SU-DHL-6 (cell line): ENCODE measurements at regions not wholly inside any gene's neighbourhood (a gene's known extent, or its start where the extent isn't known, plus 50 kb on each side); places are given as distances from the start of the nearest gene placed in this dataset.

Experiments used
- H2AFZ ChIP-seq: fragments of 200-600 bp; sonication (generic); 2 replicates; pipeline ENCODE4 v1.6.1; 2014; ENCODE audit warnings: low read depth, mild to moderate bottlenecking, moderate library complexity, mixed read lengths, antibody characterized with exemption, low read length; ENCODE audit not compliant: severe bottlenecking
- H3F3A ChIP-seq: fragments of 200-600 bp; shearing (Covaris generic); 2 replicates; pipeline ENCODE4 v1.6.0; 2016; ENCODE audit warnings: antibody characterized with exemption, mild to moderate bottlenecking; ENCODE audit not compliant: insufficient read depth
- H3K27ac ChIP-seq: fragments of 200-600 bp; sonication (generic); 2 replicates; pipeline ENCODE4 v1.5.1; 2016; ENCODE audit warnings: low read depth, mild to moderate bottlenecking, low read length, moderate library complexity, mixed read lengths
- H3K27me3 ChIP-seq: fragments of 200-600 bp; sonication (generic), shearing (Covaris generic); 2 replicates; pipeline ENCODE4 v1.6.0; 2014; ENCODE audit warnings: mild to moderate bottlenecking, low read length
- H3K36me3 ChIP-seq: fragments of 200-600 bp; sonication (generic); 2 replicates; pipeline ENCODE4 v1.6.1; 2014; ENCODE audit warnings: mild to moderate bottlenecking, low read length, mixed read lengths
- H3K4me2 ChIP-seq: fragments of 300-600, 200-600 bp; shearing (Covaris generic), sonication (generic); 2 replicates; pipeline ENCODE4 v1.6.0; 2014; ENCODE audit warnings: low read length, low read depth, mild to moderate bottlenecking; ENCODE audit not compliant: poor library complexity, severe bottlenecking
- H3K4me3 ChIP-seq: fragments of 200-600 bp; sonication (generic); 2 replicates; pipeline ENCODE4 v1.5.1; 2014; ENCODE audit warnings: antibody characterized with exemption, low read length, mild to moderate bottlenecking, mixed read lengths; ENCODE audit not compliant: insufficient read depth, poor library complexity, severe bottlenecking
- H3K79me2 ChIP-seq: fragments of 200-600 bp; sonication (generic); 2 replicates; pipeline ENCODE4 v1.6.1; 2014; ENCODE audit warnings: mild to moderate bottlenecking, low read length, moderate library complexity; ENCODE audit not compliant: insufficient read depth
- H3K9ac ChIP-seq: fragments of 200-600 bp; sonication (generic); 2 replicates; pipeline ENCODE4 v1.7.0; 2014; ENCODE audit warnings: mild to moderate bottlenecking, low read length
- H3K9me2 ChIP-seq: fragments of 200-600 bp; sonication (generic); replicated peaks from 2 replicates; pipeline ENCODE4 v1.6.1; 2014; ENCODE audit warnings: low read length; ENCODE audit not compliant: insufficient read depth
- H3K9me3 ChIP-seq: fragments of 200-600 bp; sonication (generic); 2 replicates; pipeline ENCODE4 v1.6.1; 2014; ENCODE audit warnings: low read length, mixed read lengths; ENCODE audit not compliant: insufficient read depth
- H4K20me1 ChIP-seq: fragments of 200-600 bp; sonication (generic); 2 replicates; pipeline ENCODE4 v1.6.1; 2014; ENCODE audit warnings: low read depth, mild to moderate bottlenecking, antibody characterized with exemption, low read length, moderate library complexity, mixed read lengths
- CTCF ChIP-seq: fragments of 200-600 bp; sonication (generic); IDR thresholded peaks from one replicate; pipeline ENCODE4 v1.5.1; 2017; ENCODE audit warnings: antibody characterized with exemption, mild to moderate bottlenecking, low read length, moderate library complexity; ENCODE audit not compliant: insufficient read depth, poor library complexity, severe bottlenecking
- EZH2phosphoT487 ChIP-seq: fragments of 200-600 bp; sonication (generic), shearing (Covaris generic); conservative IDR thresholded peaks from 2 replicates; pipeline ENCODE4 v1.6.1; 2018; ENCODE audit warnings: mild to moderate bottlenecking, antibody characterized with exemption, low read length, moderate library complexity, mixed read lengths

- H2AFZ ChIP-seq: no peak overlapping the region
These were observed 166.4 kb upstream of the UBASH3B start for GRCh38 chr11:122488892-122489706.

GRCh38 chr11:122487669-122488068 lies 167.9 kb upstream of the UBASH3B start:
- Histone ChIP-seq H3F3A (no peaks in the 10 kb centered on the region), H3K9me2 (no peaks in the 10 kb centered on the region), H3K9ac (no peak overlapping the region), H3K4me3 (no peak overlapping the region), H2AFZ (no peak overlapping the region), H3K27me3 (no peaks in the 10 kb centered on the region), H3K79me2 (no peaks in the 10 kb centered on the region), H3K4me2 (no peak overlapping the region), H4K20me1 (no peaks in the 10 kb centered on the region), H3K27ac (no peak overlapping the region), H3K9me3 (no peaks in the 10 kb centered on the region), H3K36me3 (no peaks in the 10 kb centered on the region)
- TF ChIP-seq EZH2phosphoT487 (no peak), CTCF (no peak)

More at GRCh38 chr11:122488892-122489706, 166.4 kb upstream of the UBASH3B start:
- H3K4me2 ChIP-seq: no peak overlapping the region
- no peak overlapping the region for H3K9ac ChIP-seq
- H3K27me3 ChIP-seq: no peaks in the 10 kb centered on the region
- no peaks in the 10 kb centered on the region for H4K20me1 ChIP-seq
- no peak overlapping the region for H3K27ac ChIP-seq
- H3F3A ChIP-seq: no peaks in the 10 kb centered on the region
- H3K4me3 ChIP-seq: no peak overlapping the region
- no peaks in the 10 kb centered on the region for H3K9me3 ChIP-seq
- no peaks in the 10 kb centered on the region for H3K9me2 ChIP-seq
- TF ChIP-seq EZH2phosphoT487 (no peak), CTCF (no peak)
- H3K36me3 ChIP-seq: no peaks in the 10 kb centered on the region
- H3K79me2 ChIP-seq: no peaks in the 10 kb centered on the region

- Histone ChIP-seq H3K4me2 (no peak overlapping the region), H3K9me2 (no peaks in the 10 kb centered on the region), H4K20me1 (no peaks in the 10 kb centered on the region), H3K27ac (no peak overlapping the region), H2AFZ (no peak overlapping the region), H3K79me2 (no peaks in the 10 kb centered on the region), H3K36me3 (no peaks in the 10 kb centered on the region), H3K9me3 (no peaks in the 10 kb centered on the region), H3K9ac (no peak overlapping the region), H3F3A (no peaks in the 10 kb centered on the region), H3K4me3 (no peak overlapping the region), H3K27me3 (no peaks in the 10 kb centered on the region)
- TF ChIP-seq EZH2phosphoT487 (no peak), CTCF (no peak)
These were observed 168.6 kb upstream of the UBASH3B start for GRCh38 chr11:122486793-122487495.
